ENCODE measurements at regions not wholly inside any gene's neighbourhood (a gene's known extent, or its start where the extent isn't known, plus 50 kb on each side); places are given as distances from the start of the nearest gene placed in this dataset.
"Not testable (repeated sequence)": the region's sequence is repeated elsewhere in the genome, so short reads cannot be mapped to it uniquely, and the experiment has no call there.

- DNase-seq (ENCODE audit: low read depth, low spot score), result no peak
These were observed 428.5 kb upstream of the RUNX1 start for GRCh38 chr21:35477622-35478021.

- no peak for DNase-seq (ENCODE audit: low read depth, low spot score)
These were observed 427.7 kb upstream of the RUNX1 start for GRCh38 chr21:35476621-35477395.

- no peak for DNase-seq (ENCODE audit: low read depth, low spot score)
These were observed 426.7 kb upstream of the RUNX1 start for GRCh38 chr21:35475762-35476161.

- no peak for DNase-seq (ENCODE audit: low read depth, low spot score)
These were observed 425.9 kb upstream of the RUNX1 start for GRCh38 chr21:35475009-35475408.

- DNase-seq (ENCODE audit: low read depth, low spot score), result no peak
These were observed 424.4 kb upstream of the RUNX1 start for GRCh38 chr21:35473496-35473895.

GRCh38 chr21:35470522-35470921, 421.4 kb upstream of the RUNX1 start:
- DNase-seq (ENCODE audit: low read depth, low spot score), result no peak

- DNase-seq (ENCODE audit: low read depth, low spot score), result no peak
These were observed 420.4 kb upstream of the RUNX1 start for GRCh38 chr21:35469498-35469897.

GRCh38 chr21:35468991-35469390, 419.9 kb upstream of the RUNX1 start:
- DNase-seq (ENCODE audit: low read depth, low spot score), result no peak

GRCh38 chr21:35467566-35467965, 418.5 kb upstream of the RUNX1 start:
- DNase-seq (ENCODE audit: low read depth, low spot score), result no peak

- DNase-seq (ENCODE audit: low read depth, low spot score), result not testable (repeated sequence)
These were observed 417.6 kb upstream of the RUNX1 start for GRCh38 chr21:35466681-35467080.

- no peak for DNase-seq (ENCODE audit: low read depth, low spot score)
These were observed 416.6 kb upstream of the RUNX1 start for GRCh38 chr21:35465741-35466140.

- DNase-seq (ENCODE audit: low read depth, low spot score), result no peak
These were observed 412.6 kb upstream of the RUNX1 start for GRCh38 chr21:35461700-35462099.

- no peak for DNase-seq (ENCODE audit: low read depth, low spot score)
These were observed 411.3 kb upstream of the RUNX1 start for GRCh38 chr21:35460441-35460840.

- no peak for DNase-seq (ENCODE audit: low read depth, low spot score)
These were observed 409.3 kb upstream of the RUNX1 start for GRCh38 chr21:35458405-35458804.

- DNase-seq (ENCODE audit: low read depth, low spot score), result no peak
These were observed 408.1 kb upstream of the RUNX1 start for GRCh38 chr21:35457097-35457804.

GRCh38 chr21:35451276-35451675, 402.2 kb upstream of the RUNX1 start:
- DNase-seq (ENCODE audit: low read depth, low spot score), result no peak

GRCh38 chr21:35450830-35451229, 401.7 kb upstream of the RUNX1 start:
- no peak for DNase-seq (ENCODE audit: low read depth, low spot score)

GRCh38 chr21:35449846-35450245, 400.7 kb upstream of the RUNX1 start:
- no peak for DNase-seq (ENCODE audit: low read depth, low spot score)

- no peak for DNase-seq (ENCODE audit: low read depth, low spot score)
These were observed 399.9 kb upstream of the RUNX1 start for GRCh38 chr21:35448876-35449599.

GRCh38 chr21:35444391-35444790, 395.3 kb upstream of the RUNX1 start:
- DNase-seq (ENCODE audit: low read depth, low spot score), result no peak

GRCh38 chr21:35441868-35442582, 392.9 kb upstream of the RUNX1 start:
- no peak for DNase-seq (ENCODE audit: low read depth, low spot score)

Measured in pulmonary artery endothelial cell (primary cell).